RWPE1 (cell line): ENCODE measurements at regions not wholly inside any gene's neighbourhood (a gene's known extent, or its start where the extent isn't known, plus 50 kb on each side); places are given as distances from the start of the nearest gene placed in this dataset.

ENCODE experiments used
- CTCF ChIA-PET: fragments of 350-600 bp; sonication (Branson Sonifier 250); formaldehyde crosslinking; extraction: SDS; loops from one replicate; lab custom pipeline; 2021; lab: Yijun Ruan, JAX
- POLR2A ChIA-PET: fragments of 400-600 bp; formaldehyde crosslinking; extraction: SDS; loops from one replicate; lab custom pipeline; 2020; ENCODE audit warnings: antibody characterized with exemption; ENCODE audit not compliant: low non-redundant PET; lab: Yijun Ruan, JAX
- DNase-seq: peaks from one replicate; pipeline ENCODE4 v3.0.0; 2012; ENCODE audit warnings: low spot score
- H3K27ac ChIP-seq: fragments of 450-650 bp; 2 replicates; pipeline ENCODE4 v1.5.1; 2017
- TF ChIP-seq, protein P1 (sequence below): fragments of 450-650 bp; conservative IDR thresholded peaks from 2 replicates; pipeline ENCODE4 v1.5.1; 2017; ENCODE audit warnings: low read depth, mild to moderate bottlenecking

DNA sequence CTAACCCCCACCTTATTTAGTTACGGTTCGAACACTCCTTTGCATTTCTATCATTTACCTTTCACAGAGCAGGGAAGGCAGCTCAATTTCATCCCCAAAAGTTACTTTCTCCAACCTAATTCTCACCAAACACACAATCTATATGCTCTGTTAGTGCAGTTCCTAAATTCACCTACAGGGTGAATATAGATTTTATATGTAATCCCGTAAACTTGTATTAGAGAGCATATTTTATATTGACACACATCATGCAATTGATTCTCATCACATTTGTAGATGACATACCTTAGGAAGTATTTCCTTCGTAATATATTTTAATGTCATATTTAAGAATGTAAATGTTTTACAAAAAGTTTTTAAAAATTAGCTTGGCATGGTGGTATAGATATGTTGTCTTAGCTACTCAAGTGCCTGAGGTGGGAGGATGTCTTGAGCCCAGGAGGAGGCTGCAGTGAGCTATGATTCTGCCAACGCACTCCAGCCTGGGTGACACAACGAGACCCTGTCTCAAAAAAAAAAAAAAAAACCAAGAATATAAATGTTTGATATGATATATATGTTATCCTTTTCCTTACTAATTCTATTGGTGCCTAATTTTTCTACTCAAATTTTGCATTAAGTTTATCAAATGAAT is 57.3 kb upstream of the TNFRSF19 start:
- TF ChIP-seq, protein P1, sequence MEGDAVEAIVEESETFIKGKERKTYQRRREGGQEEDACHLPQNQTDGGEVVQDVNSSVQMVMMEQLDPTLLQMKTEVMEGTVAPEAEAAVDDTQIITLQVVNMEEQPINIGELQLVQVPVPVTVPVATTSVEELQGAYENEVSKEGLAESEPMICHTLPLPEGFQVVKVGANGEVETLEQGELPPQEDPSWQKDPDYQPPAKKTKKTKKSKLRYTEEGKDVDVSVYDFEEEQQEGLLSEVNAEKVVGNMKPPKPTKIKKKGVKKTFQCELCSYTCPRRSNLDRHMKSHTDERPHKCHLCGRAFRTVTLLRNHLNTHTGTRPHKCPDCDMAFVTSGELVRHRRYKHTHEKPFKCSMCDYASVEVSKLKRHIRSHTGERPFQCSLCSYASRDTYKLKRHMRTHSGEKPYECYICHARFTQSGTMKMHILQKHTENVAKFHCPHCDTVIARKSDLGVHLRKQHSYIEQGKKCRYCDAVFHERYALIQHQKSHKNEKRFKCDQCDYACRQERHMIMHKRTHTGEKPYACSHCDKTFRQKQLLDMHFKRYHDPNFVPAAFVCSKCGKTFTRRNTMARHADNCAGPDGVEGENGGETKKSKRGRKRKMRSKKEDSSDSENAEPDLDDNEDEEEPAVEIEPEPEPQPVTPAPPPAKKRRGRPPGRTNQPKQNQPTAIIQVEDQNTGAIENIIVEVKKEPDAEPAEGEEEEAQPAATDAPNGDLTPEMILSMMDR, result no peak
- POLR2A ChIA-PET, result no interaction called here
- H3K27ac ChIP-seq, result no peak overlapping the region
- CTCF ChIA-PET, result no interaction called here
- no peak for DNase-seq

DNA sequence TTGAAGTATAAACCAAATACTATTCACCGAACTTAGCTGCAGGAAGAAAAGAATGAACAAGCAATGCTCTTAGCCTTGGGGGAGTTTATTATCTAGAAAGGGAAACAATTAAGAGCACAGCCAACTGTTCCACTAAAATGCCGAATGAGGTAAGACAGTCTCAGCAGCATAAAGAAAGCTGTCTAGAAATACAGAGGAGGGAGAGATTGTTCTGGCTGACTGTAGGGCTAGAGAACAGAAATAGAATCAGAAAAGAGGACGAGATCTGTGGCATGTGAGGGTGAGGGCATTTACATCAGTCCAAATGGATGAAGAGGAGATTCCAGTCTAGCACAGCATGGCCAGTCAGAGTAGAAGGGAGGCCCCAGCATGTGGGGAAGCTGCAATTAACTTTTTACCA is 56.8 kb upstream of the TNFRSF19 start:
- DNase-seq, result no peak
- TF ChIP-seq, protein P1, result no peak
- ChIA-PET POLR2A (no interaction called here), CTCF (no interaction called here)
- H3K27ac ChIP-seq, result no peak overlapping the region

DNA sequence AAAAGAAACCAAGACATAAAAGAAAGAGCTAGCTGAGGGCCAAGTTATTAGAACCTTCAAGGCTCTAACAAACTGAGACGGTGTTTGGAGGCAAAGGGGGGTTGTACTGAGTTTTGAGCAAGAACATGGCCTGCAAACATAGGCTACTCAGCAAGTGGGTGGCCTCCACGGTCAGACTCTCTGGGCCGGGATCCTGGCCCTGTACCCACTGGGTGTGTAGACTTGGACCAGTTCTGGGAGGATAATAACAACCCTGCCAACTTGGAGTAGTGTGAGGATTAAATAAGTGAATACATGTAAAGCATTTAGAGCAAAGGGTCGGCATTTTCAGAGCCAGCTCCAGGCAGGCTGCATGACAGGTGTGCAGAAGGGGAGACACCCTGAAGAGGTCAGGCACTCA is 56.1 kb upstream of the TNFRSF19 start:
- CTCF ChIA-PET, result no interaction called here

DNA sequence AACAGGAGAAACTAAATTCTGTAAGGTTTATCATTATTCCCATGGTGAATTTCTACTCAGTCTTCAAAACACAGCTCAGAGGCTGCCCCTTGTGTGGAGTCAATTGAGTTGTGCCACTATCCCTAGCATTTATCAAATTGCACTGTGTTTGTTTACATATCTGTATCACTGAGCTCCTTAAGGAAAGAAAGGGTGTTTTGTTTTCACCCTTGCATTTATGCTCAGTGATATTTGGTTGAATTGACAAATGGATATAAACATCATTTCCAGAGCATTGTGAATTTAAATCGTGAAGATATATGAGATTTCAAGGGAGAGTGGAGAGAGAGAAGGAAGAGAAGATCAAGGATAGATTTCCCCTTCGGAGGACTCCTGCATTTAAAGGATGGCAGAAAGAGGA is 55.1 kb upstream of the TNFRSF19 start:
- no peak for DNase-seq
- H3K27ac ChIP-seq, result no peak overlapping the region
- ChIA-PET POLR2A (no interaction called here), CTCF (no interaction called here)
- TF ChIP-seq, protein P1, result no peak

More for the DNA sequence above, 56.1 kb upstream of the TNFRSF19 start:
- DNase-seq, result no peak
- POLR2A ChIA-PET, result no interaction called here
- TF ChIP-seq, protein P1, result no peak
- no peak overlapping the region for H3K27ac ChIP-seq

DNA sequence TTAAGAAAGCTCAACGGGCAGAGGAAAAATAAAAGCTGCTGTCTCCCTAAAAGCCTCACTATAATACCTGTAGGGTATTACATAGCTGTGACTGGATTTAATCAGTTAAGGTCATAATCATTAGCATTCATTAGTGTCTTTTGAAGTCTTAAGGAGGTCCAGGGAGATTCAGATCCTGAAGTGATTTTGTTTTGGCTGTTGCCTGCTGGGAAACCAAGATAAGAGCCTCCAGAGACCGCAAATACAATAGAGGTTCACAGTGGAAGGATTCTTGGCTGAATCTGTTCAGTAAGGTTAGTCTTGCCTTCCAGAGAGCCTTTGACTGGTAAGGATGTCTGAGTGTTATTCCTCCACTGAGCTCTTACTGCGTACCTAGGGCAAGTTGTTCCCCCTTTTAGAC is 54.0 kb upstream of the TNFRSF19 start:
- CTCF ChIA-PET, result interaction anchor here (0.5 kb wide), 1 partner anchor 80 kb away, joined by 3 read pairs; no protein-coding TSS in a partner anchor

DNA sequence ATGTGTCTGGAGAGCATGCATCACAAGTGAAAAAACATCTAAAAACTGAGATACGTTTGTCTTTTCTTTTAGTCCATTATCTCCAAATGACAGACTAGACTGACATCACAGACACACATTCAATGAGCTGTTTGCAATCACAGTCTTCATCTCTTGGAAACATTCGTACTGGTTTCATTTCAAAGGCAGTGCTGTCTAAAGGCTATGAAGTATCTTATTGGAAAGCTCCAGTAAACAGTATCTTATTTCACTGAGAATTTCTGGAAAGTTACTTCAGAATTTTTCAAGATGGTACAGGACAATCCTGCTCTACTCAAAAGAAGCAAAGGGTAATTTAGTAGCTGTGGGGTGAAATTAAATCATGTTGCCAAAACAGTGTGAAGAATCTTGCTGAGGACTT is 53.5 kb upstream of the TNFRSF19 start:
- CTCF ChIA-PET, result interaction anchor here (0.6 to 0.7 kb wide), 2 partner anchors 122 to 317 kb away, joined by 3 read pairs; no protein-coding TSS in a partner anchor
- DNase-seq, result no peak
- TF ChIP-seq, protein P1, result no peak
- POLR2A ChIA-PET, result no interaction called here
- H3K27ac ChIP-seq, result no peak overlapping the region

More for the DNA sequence above, 54.0 kb upstream of the TNFRSF19 start:
- POLR2A ChIA-PET, result no interaction called here
- no peak for DNase-seq
- no peak overlapping the region for H3K27ac ChIP-seq
- TF ChIP-seq, protein P1, result no peak
